Lung (tissue), 11 donors: ENCODE measurements at regions not wholly inside any gene's neighbourhood (a gene's known extent, or its start where the extent isn't known, plus 50 kb on each side); places are given as distances from the start of the nearest gene placed in this dataset.
A peak's percentile ranks its signal among the peaks of the same experiment; 100 is the strongest.

Experiments used
- ATAC-seq: fragments of 200-7000 bp; cut with Tn5 transposase; one replicate; pipeline ENCODE4 v1.9.1; 2020; ENCODE audit warnings: moderate number of reproducible peaks; ENCODE audit not compliant: insufficient read depth, low FRiP score
- DNase-seq, 3 donors: peaks; one replicate each; pipeline ENCODE4 v3.0.0-alpha.2; 2013 to 2017
- H3K27ac ChIP-seq, 2 donors: one replicate each; pipeline ENCODE4 v1.5.1; 2013; ENCODE audit warnings: mild to moderate bottlenecking in 2 of 2, moderate library complexity in 2 of 2, control low read depth in 1 of 2, inconsistent platforms in 1 of 2, low read depth in 1 of 2, low read length in 1 of 2
- H3K27me3 ChIP-seq, 3 donors: one replicate each; pipeline ENCODE4 v1.5.1; 2013; ENCODE audit warnings: low read length in 2 of 3; ENCODE audit not compliant: control insufficient read depth in 3 of 3, insufficient read depth in 3 of 3
- H3K36me3 ChIP-seq, 4 donors: one replicate each; pipeline ENCODE4 v1.5.1; 2013; ENCODE audit warnings: low read length in 4 of 4, mild to moderate bottlenecking in 1 of 4, moderate library complexity in 1 of 4; ENCODE audit not compliant: control insufficient read depth in 4 of 4, insufficient read depth in 4 of 4
- H3K4me1 ChIP-seq, 5 donors: one replicate each; pipeline ENCODE4 v1.5.1; 2013; ENCODE audit warnings: low read length in 5 of 5, mild to moderate bottlenecking in 2 of 5, moderate library complexity in 1 of 5; ENCODE audit not compliant: control insufficient read depth in 5 of 5, insufficient read depth in 5 of 5
- H3K4me3 ChIP-seq: one replicate; pipeline ENCODE4 v1.5.1; 2013; ENCODE audit warnings: mild to moderate bottlenecking, control low read depth, moderate library complexity
- H3K9ac ChIP-seq, 2 donors: one replicate each; pipeline ENCODE4 v1.5.1; 2013; ENCODE audit warnings: low read length in 2 of 2, control low read depth in 1 of 2; ENCODE audit not compliant: insufficient read depth in 1 of 2
- H3K9me3 ChIP-seq, 4 donors: one replicate each; pipeline ENCODE4 v1.5.1; 2013; ENCODE audit warnings: low read length in 3 of 4, mild to moderate bottlenecking in 1 of 4, moderate library complexity in 1 of 4; ENCODE audit not compliant: control insufficient read depth in 4 of 4, insufficient read depth in 3 of 4
- WGBS, 2 donors: extraction: QIAGEN DNeasy Blood & Tissue Kit; methylation state at CpG; one replicate each; pipeline ENCODE4 v1.1.7; 2013; 5-methylcytosine and 5-hydroxymethylcytosine counted together
- TF ChIP-seq, protein P1 (sequence below): IDR thresholded peaks from 2 replicates; pipeline ENCODE4 v1.5.1; 2012; ENCODE audit warnings: mild to moderate bottlenecking; ENCODE audit errors: control extremely low read depth, extremely low read depth
- donor health status: control.
- donor health status: control.
- donor health status: Bipolar disorder and iron deficiency.
- donor health status: healthy.
- donor health status: DM: yes; HTN: yes; CAD: no.

DNA sequence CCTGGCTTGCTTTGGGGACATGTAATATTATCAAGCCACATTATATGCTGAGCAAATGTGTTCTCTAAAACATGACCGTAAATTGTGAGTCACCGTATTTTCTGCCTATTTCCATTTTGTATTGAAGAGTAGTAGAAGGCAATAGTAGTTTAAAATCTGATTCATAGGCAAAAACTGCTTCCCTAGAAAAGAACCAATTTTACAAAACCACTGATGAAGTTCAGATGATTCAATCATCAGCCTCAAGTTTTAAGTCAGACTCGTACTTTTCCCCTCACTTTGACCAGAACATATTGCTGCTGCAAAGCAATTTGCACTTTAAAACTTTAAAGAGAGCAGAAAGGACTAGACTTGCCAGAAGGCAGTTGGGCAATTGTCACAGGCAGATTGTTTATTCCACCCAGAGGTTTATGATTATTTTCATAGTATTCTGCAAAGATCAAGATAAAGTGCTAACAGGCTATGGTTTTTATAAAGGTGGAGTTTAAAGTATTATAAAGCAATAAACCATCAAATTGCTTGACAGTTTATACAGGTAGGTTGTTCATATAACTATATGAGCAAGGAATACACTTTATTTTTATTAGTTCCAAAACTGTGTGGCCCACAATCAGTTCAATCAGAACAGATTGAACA, 168.2 kb downstream of the ETV1 start:
- DNase-seq (peak in 2 of 3 donors; percentile 29 to 47), ATAC-seq (no peak)
- Histone ChIP-seq H3K9ac (no peak overlapping the region), H3K27ac (no peak overlapping the region), H3K36me3 (no peaks in the 10 kb centered on the region), H3K4me3 (no peak overlapping the region), H3K9me3 (no peaks in the 10 kb centered on the region), H3K4me1 (peaks cover 0 to 3% (median 0%) of the 10 kb centered on the region in 5 donors), H3K27me3 (no peaks in the 10 kb centered on the region)
- TF ChIP-seq, protein P1, sequence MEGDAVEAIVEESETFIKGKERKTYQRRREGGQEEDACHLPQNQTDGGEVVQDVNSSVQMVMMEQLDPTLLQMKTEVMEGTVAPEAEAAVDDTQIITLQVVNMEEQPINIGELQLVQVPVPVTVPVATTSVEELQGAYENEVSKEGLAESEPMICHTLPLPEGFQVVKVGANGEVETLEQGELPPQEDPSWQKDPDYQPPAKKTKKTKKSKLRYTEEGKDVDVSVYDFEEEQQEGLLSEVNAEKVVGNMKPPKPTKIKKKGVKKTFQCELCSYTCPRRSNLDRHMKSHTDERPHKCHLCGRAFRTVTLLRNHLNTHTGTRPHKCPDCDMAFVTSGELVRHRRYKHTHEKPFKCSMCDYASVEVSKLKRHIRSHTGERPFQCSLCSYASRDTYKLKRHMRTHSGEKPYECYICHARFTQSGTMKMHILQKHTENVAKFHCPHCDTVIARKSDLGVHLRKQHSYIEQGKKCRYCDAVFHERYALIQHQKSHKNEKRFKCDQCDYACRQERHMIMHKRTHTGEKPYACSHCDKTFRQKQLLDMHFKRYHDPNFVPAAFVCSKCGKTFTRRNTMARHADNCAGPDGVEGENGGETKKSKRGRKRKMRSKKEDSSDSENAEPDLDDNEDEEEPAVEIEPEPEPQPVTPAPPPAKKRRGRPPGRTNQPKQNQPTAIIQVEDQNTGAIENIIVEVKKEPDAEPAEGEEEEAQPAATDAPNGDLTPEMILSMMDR = no peak
- 82 to 89% methylated on average over 3 of the region's 3 CpGs for WGBS, 2 donors

DNA sequence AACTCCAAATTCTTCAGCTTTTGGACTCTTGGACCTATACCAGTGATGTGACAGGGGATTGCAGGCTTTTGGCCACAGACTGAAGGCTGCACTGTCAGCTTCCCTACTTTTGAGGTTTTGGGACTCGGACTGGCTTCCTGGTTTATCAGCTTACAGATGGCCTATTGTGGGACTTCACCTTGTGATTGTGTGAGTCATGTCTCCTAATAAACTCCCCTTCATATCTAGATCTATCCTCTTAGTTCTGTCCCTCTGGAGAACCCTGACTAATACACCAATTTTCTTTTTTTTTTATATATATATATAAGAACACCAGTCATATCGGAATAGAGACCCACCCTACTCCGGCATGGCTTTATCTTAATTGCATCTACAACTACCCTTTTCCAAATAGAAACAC, 166.8 kb downstream of the ETV1 start:
- H3K27ac ChIP-seq = no peak overlapping the region
- peaks cover 0 to 3% (median 0%) of the 10 kb centered on the region in 5 donors for H3K4me1 ChIP-seq
- TF ChIP-seq, protein P1 = no peak
- no peaks in the 10 kb centered on the region for H3K9me3 ChIP-seq
- 83 to 92% methylated on average over 3 of the region's 3 CpGs for WGBS, 2 donors
- H3K4me3 ChIP-seq = no peak overlapping the region
- H3K36me3 ChIP-seq = no peaks in the 10 kb centered on the region
- no peaks in the 10 kb centered on the region for H3K27me3 ChIP-seq
- ATAC-seq = no peak
- DNase-seq = no peak
- H3K9ac ChIP-seq = no peak overlapping the region

DNA sequence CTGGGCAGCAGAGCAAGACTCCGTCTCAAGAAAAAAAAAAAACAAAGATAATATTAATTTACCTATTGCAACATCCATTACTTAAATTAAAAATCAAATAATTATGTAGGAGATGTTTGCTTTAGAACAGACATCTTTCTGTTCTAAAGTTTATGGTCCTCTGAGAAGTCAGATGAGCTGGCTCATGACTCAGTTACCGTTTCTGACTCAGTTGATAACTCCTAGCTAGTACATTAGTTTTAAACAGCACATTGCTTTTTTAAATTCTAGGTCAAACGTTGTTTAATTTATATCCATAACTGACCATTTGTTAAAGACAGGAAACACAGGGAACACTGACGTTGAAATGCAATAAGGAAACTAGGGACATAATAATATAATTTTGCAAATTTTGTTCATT, 162.7 kb downstream of the ETV1 start:
- TF ChIP-seq, protein P1 = no peak
- WGBS, 2 donors = 67 to 79% methylated on average over 4 of the region's 4 CpGs
- ATAC-seq (no peak), DNase-seq (no peak)
- no peak overlapping the region for H3K4me3 ChIP-seq
- H3K36me3 ChIP-seq = no peaks in the 10 kb centered on the region
- no peak overlapping the region for H3K27ac ChIP-seq
- H3K9me3 ChIP-seq = no peaks in the 10 kb centered on the region
- H3K9ac ChIP-seq = no peak overlapping the region
- no peaks in the 10 kb centered on the region for H3K27me3 ChIP-seq
- H3K4me1 ChIP-seq = peaks cover 0 to 13% (median 6%) of the 10 kb centered on the region in 5 donors

DNA sequence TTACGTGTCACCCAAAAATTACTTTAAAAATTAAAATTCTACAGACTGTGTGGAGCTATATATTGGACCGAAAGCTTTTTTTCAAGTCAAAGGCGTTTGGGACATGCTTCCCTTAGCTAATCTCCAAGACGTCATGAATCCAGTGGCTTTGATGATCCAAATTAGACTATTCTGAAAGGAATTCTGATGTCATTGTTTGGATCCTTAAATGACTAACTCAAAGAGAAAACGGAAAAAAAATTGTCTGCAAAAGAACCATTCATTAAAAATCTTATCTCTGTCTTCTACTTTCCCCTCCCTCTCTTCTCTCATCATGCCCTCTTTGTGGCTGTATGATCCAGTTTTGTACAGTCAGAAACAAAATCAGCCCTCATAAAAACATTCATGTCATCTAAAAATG, 161.8 kb downstream of the ETV1 start:
- TF ChIP-seq, protein P1 = no peak
- Histone ChIP-seq H3K9me3 (no peaks in the 10 kb centered on the region), H3K9ac (no peak overlapping the region), H3K27me3 (no peaks in the 10 kb centered on the region), H3K27ac (no peak overlapping the region), H3K4me1 (peaks cover 0 to 13% (median 6%) of the 10 kb centered on the region in 5 donors), H3K36me3 (no peaks in the 10 kb centered on the region), H3K4me3 (no peak overlapping the region)
- no peak for ATAC-seq
- WGBS, 2 donors = 82 to 84% methylated on average over 5 of the region's 5 CpGs
- DNase-seq = no peak
